Mesenchymal stem cell (in vitro differentiated cells and primary cell): ENCODE measurements at regions not wholly inside any gene's neighbourhood (a gene's known extent, or its start where the extent isn't known, plus 50 kb on each side); places are given as distances from the start of the nearest gene placed in this dataset.

Experiments
- DNase-seq: peaks from one replicate; pipeline ENCODE4 v3.0.0-alpha.2; 2013
- H2AFZ ChIP-seq: one replicate; pipeline ENCODE4 v1.6.1; 2013; ENCODE audit warnings: low read depth, mild to moderate bottlenecking, control low read depth, inconsistent platforms, low read length, moderate library complexity
- H2AK5ac ChIP-seq: 2 replicates; pipeline ENCODE4 v1.6.1; 2013; ENCODE audit warnings: low read length, moderate library complexity, mild to moderate bottlenecking, inconsistent platforms; ENCODE audit not compliant: severe bottlenecking
- H2BK120ac ChIP-seq: one replicate; pipeline ENCODE4 v1.6.1; 2013; ENCODE audit warnings: low read depth, mild to moderate bottlenecking, inconsistent platforms, low read length, moderate library complexity
- H2BK12ac ChIP-seq, 2 experiments: one replicate each; pipeline ENCODE4 v1.6.1; 2013; ENCODE audit warnings: inconsistent platforms in 2 of 2, low read length in 2 of 2, mild to moderate bottlenecking in 2 of 2, moderate library complexity in 2 of 2, control low read depth in 1 of 2
- H2BK15ac ChIP-seq: one replicate; pipeline ENCODE4 v1.6.1; 2013; ENCODE audit warnings: mild to moderate bottlenecking, low read depth, inconsistent platforms; ENCODE audit not compliant: poor library complexity, severe bottlenecking
- H2BK5ac ChIP-seq: 2 replicates; pipeline ENCODE4 v1.6.1; 2013; ENCODE audit warnings: low read depth, mild to moderate bottlenecking, low read length, control low read depth, inconsistent platforms; ENCODE audit not compliant: poor library complexity, severe bottlenecking
- H3K14ac ChIP-seq, 2 experiments: one replicate each; pipeline ENCODE4 v1.6.1; 2013; ENCODE audit warnings: inconsistent platforms in 2 of 2, low read length in 2 of 2, control low read depth in 1 of 2, mild to moderate bottlenecking in 1 of 2, moderate library complexity in 1 of 2
- H3K18ac ChIP-seq, 2 experiments: one replicate each; pipeline ENCODE4 v1.6.1; 2013; ENCODE audit warnings: inconsistent platforms in 2 of 2, low read length in 2 of 2, control low read depth in 1 of 2, low read depth in 1 of 2, mild to moderate bottlenecking in 1 of 2
- H3K23ac ChIP-seq, 2 experiments: one replicate each; pipeline ENCODE4 v1.6.1; 2013; ENCODE audit warnings: inconsistent platforms in 2 of 2, low read length in 2 of 2, mild to moderate bottlenecking in 2 of 2, moderate library complexity in 2 of 2, control low read depth in 1 of 2
- H3K27ac ChIP-seq: 2 replicates; pipeline ENCODE4 v1.5.1; 2013; ENCODE audit warnings: mild to moderate bottlenecking, moderate library complexity, low read length, control low read depth, inconsistent platforms; ENCODE audit not compliant: poor library complexity, severe bottlenecking
- H3K27me3 ChIP-seq, 2 experiments: 2 replicates each; pipeline versions ENCODE4 v1.6.1 to v1.7.0; 2013; ENCODE audit warnings: low read length in 2 of 2, mild to moderate bottlenecking in 2 of 2, moderate library complexity in 2 of 2, control low read depth in 1 of 2, inconsistent platforms in 1 of 2; ENCODE audit not compliant: control insufficient read depth in 1 of 2, insufficient read depth in 1 of 2
- H3K36me3 ChIP-seq, 2 experiments: 2 replicates each; pipeline versions ENCODE4 v1.6.1 to v1.7.0; 2013; ENCODE audit warnings: low read length in 2 of 2, control low read depth in 1 of 2, inconsistent platforms in 1 of 2, low read depth in 1 of 2, mild to moderate bottlenecking in 1 of 2; ENCODE audit not compliant: insufficient read depth in 2 of 2, control insufficient read depth in 1 of 2
- H3K4ac ChIP-seq, 2 experiments: one replicate each; pipeline ENCODE4 v1.6.1; 2013; ENCODE audit warnings: inconsistent platforms in 2 of 2, low read length in 2 of 2, mild to moderate bottlenecking in 2 of 2, moderate library complexity in 2 of 2, control low read depth in 1 of 2, low read depth in 1 of 2
- H3K4me1 ChIP-seq: 2 replicates; pipeline ENCODE4 v1.6.1; 2013; ENCODE audit warnings: low read depth, low read length, control low read depth; ENCODE audit not compliant: control insufficient read depth, insufficient read depth
- H3K4me2 ChIP-seq: 2 replicates; pipeline ENCODE4 v1.6.1; 2013; ENCODE audit warnings: low read length, mild to moderate bottlenecking, inconsistent platforms; ENCODE audit not compliant: poor library complexity, severe bottlenecking
- H3K4me3 ChIP-seq, 2 experiments: 2 replicates each; pipeline versions ENCODE4 v1.5.1 to v1.7.0; 2013; ENCODE audit warnings: low read length in 2 of 2, mild to moderate bottlenecking in 2 of 2, control low read depth in 1 of 2, low read depth in 1 of 2; ENCODE audit not compliant: insufficient read depth in 1 of 2
- H3K79me1 ChIP-seq: replicated peaks from 2 replicates; pipeline ENCODE4 v1.6.1; 2013; ENCODE audit warnings: mild to moderate bottlenecking, control low read depth, low read length, inconsistent platforms; ENCODE audit not compliant: poor library complexity, severe bottlenecking
- H3K9ac ChIP-seq: 2 replicates; pipeline ENCODE4 v1.7.0; 2013; ENCODE audit warnings: mild to moderate bottlenecking, low read length, moderate library complexity
- H3K9me3 ChIP-seq: 2 replicates; pipeline ENCODE4 v1.7.0; 2013; ENCODE audit warnings: mild to moderate bottlenecking, low read length; ENCODE audit not compliant: control insufficient read depth
- H4K8ac ChIP-seq: one replicate; pipeline ENCODE4 v1.6.1; 2013; ENCODE audit warnings: inconsistent platforms, mild to moderate bottlenecking, low read length, moderate library complexity
- H4K91ac ChIP-seq: one replicate; pipeline ENCODE4 v1.6.1; 2013; ENCODE audit warnings: mild to moderate bottlenecking, low read length, inconsistent platforms
- WGBS: methylation state at CpG from one replicate; pipeline ENCODE4 v1.1.7; 2013; ENCODE audit warnings: mixed read lengths; 5-methylcytosine and 5-hydroxymethylcytosine counted together

DNA sequence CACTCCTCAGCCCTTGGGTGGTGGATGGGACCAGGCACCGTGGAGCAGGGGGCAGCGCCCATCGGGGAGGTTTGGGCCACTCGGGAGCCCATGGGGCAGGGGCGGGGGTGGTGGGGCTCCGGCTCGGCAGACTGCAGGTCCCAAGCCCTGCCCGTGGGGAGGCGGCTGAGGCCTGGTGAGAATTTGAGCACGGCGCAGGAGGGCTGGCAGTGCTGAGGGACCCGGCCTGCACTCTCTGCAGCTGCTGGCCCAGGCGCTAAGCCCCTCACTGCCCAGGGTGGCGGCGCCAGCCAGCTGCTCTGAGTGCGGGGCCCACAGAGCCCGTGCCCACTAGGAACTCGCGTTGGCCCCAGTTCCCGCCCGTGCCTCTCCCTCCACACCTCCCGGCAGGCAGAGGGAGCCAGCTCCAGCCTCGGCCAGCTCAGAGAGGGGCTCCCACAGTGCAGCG, 182.1 kb upstream of the OPRM1 start:
- H3K4me3 ChIP-seq: no peak overlapping the region
- H3K9me3 ChIP-seq: no peaks in the 10 kb centered on the region
- H3K23ac ChIP-seq: no peak overlapping the region
- no peak overlapping the region for H3K14ac ChIP-seq
- no peak overlapping the region for H3K4ac ChIP-seq
- no peak overlapping the region for H2BK15ac ChIP-seq
- H3K27ac ChIP-seq: no peak overlapping the region
- no peak overlapping the region for H2AK5ac ChIP-seq
- H3K79me1 ChIP-seq: no peaks in the 10 kb centered on the region
- no peak overlapping the region for H2BK120ac ChIP-seq
- H3K18ac ChIP-seq: no peak overlapping the region
- H3K9ac ChIP-seq: no peak overlapping the region
- H3K36me3 ChIP-seq: no peaks in the 10 kb centered on the region
- no peak overlapping the region for H3K4me2 ChIP-seq
- H4K91ac ChIP-seq: no peak overlapping the region
- no peaks in the 10 kb centered on the region for H3K4me1 ChIP-seq
- no peak overlapping the region for H4K8ac ChIP-seq
- H2BK12ac ChIP-seq: no peak overlapping the region
- 92% methylated on average over 23 of the region's 24 CpGs for WGBS
- DNase-seq: no peak
- H2BK5ac ChIP-seq: no peak overlapping the region
- no peak overlapping the region for H2AFZ ChIP-seq
- no peaks in the 10 kb centered on the region for H3K27me3 ChIP-seq

DNA sequence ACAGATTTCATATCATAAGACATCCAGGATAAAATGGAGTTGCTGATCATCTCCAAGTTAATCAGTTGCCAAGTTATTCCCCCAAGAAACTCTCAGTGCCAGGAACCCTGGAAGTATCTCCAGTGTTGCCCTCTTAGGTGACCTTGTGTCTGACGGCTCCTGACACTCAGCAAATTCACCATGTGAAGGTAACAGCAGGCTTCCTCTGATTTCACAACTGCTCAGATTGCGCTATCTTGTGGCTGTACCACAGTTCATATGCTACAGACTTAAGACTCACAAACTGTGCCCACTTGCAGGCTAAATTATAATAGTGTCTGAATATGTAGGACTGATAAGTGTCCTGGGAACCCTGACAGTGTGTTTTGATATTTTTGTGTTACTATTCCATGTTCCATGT, 186.6 kb upstream of the OPRM1 start:
- 54% methylated on average over 2 of the region's 2 CpGs for WGBS
- H3K23ac ChIP-seq: no peak overlapping the region
- no peak overlapping the region for H3K14ac ChIP-seq
- H2BK5ac ChIP-seq: no peak overlapping the region
- no peak overlapping the region for H4K8ac ChIP-seq
- no peak overlapping the region for H3K27ac ChIP-seq
- no peak overlapping the region for H3K4me3 ChIP-seq
- no peaks in the 10 kb centered on the region for H3K4me1 ChIP-seq
- no peak overlapping the region for H2BK12ac ChIP-seq
- no peak overlapping the region for H2AFZ ChIP-seq
- no peak overlapping the region for H2BK15ac ChIP-seq
- no peak overlapping the region for H3K18ac ChIP-seq
- peak; percentile 3 for DNase-seq
- no peak overlapping the region for H3K4ac ChIP-seq
- no peaks in the 10 kb centered on the region for H3K27me3 ChIP-seq
- H3K79me1 ChIP-seq: no peaks in the 10 kb centered on the region
- H2BK120ac ChIP-seq: no peak overlapping the region
- H3K36me3 ChIP-seq: no peaks in the 10 kb centered on the region
- H4K91ac ChIP-seq: no peak overlapping the region
- H2AK5ac ChIP-seq: no peak overlapping the region
- no peak overlapping the region for H3K4me2 ChIP-seq
- no peak overlapping the region for H3K9ac ChIP-seq
- H3K9me3 ChIP-seq: no peaks in the 10 kb centered on the region

DNA sequence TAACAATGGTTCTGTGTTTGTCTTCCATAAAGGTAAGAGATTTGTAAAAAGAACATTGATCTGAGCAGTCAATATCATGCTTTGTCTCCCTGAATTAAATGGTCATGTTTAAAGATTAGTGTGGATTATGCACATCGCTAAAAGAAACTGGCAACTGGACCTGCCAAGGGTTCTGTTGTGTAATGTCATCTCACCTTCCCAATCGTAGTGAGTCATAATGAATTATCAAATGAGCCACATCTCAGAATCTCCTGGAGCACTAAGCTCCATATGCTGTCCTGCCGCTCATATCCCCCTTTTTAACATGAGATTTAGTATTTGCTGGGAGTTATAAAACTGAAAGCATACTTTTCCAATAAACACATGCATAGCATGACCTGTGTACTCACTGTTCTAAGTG, 187.0 kb upstream of the OPRM1 start:
- Histone ChIP-seq H2BK15ac (no peak overlapping the region), H2BK5ac (no peak overlapping the region)

DNA sequence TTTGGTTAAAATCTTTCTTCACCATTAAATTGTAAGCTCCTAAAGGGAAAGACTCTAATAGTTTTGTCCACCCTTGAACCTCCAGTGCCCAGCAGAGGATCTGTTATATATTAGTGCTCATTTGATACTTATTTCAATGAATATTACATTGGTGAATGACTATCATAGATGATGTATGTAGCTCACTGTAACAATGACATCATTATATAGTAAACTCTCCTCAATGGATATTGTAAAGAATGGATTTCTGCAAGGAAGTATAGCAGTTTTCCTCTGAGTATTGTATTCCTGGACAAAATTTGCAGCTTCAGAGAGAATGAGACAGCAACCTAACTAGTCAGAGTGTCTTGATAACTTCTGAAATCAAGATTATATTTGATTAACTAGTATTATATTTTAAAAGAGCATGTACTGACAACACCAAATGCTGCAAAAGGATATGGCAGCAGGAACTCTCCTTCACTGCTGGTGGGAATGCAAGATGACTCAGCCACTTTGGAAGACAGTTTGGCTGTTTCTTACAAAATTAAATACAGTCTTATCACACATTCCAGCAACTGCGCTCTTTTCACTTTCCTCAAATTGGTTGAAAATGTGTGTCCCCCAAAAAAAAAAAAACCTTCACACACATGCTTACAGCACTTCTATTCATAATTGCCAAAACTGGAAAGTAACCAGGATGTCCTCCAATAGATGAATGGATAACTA, 189.8 kb upstream of the OPRM1 start:
- Histone ChIP-seq H2BK15ac (no peak overlapping the region), H3K27ac (no peak overlapping the region), H3K4me3 (no peak overlapping the region), H3K4me1 (no peaks in the 10 kb centered on the region), H2BK5ac (no peak overlapping the region), H3K79me1 (no peaks in the 10 kb centered on the region), H4K91ac (no peak overlapping the region), H2BK120ac (no peak overlapping the region), H2AK5ac (no peak overlapping the region), H3K4me2 (no peak overlapping the region), H3K14ac (no peak overlapping the region), H2AFZ (no peak overlapping the region), H3K9me3 (no peaks in the 10 kb centered on the region), H3K23ac (no peak overlapping the region), H2BK12ac (no peak overlapping the region), H3K4ac (no peak overlapping the region), H3K9ac (no peak overlapping the region), H4K8ac (no peak overlapping the region), H3K27me3 (no peaks in the 10 kb centered on the region), H3K36me3 (no peaks in the 10 kb centered on the region), H3K18ac (no peak overlapping the region)
- DNase-seq: peak; percentile 25
- WGBS: 75% methylated on average over 1 of the region's 1 CpG

More for the DNA sequence above, 187.0 kb upstream of the OPRM1 start:
- WGBS: 100% methylated on average over 2 of the region's 3 CpGs
- Histone ChIP-seq H3K27ac (no peak overlapping the region), H3K4ac (no peak overlapping the region), H2BK12ac (no peak overlapping the region), H4K91ac (no peak overlapping the region), H3K14ac (no peak overlapping the region), H4K8ac (no peak overlapping the region), H2AK5ac (no peak overlapping the region), H3K9me3 (no peaks in the 10 kb centered on the region), H2AFZ (no peak overlapping the region), H3K36me3 (no peaks in the 10 kb centered on the region), H3K4me3 (no peak overlapping the region), H3K4me2 (no peak overlapping the region), H3K79me1 (no peaks in the 10 kb centered on the region), H3K18ac (no peak overlapping the region), H2BK120ac (no peak overlapping the region), H3K9ac (no peak overlapping the region), H3K23ac (no peak overlapping the region), H3K27me3 (no peaks in the 10 kb centered on the region), H3K4me1 (no peaks in the 10 kb centered on the region)
- no peak for DNase-seq
